Astrocyte (in vitro differentiated cells and primary cell): ENCODE measurements at regions not wholly inside any gene's neighbourhood (a gene's known extent, or its start where the extent isn't known, plus 50 kb on each side); places are given as distances from the start of the nearest gene placed in this dataset.

Experiments
- DNase-seq: peaks from one replicate; pipeline ENCODE4 v3.0.0-alpha.2; 2010; ENCODE audit warnings: low read depth
- FAIRE-seq: peaks from 2 replicates; lab custom pipeline; 2011; peaks lifted over from hg19 to GRCh38; lab: Jason Lieb, UNC
- H2AFZ ChIP-seq: 2 replicates; pipeline ENCODE4 v1.6.0; 2012; ENCODE audit warnings: low read depth, low read length, inconsistent platforms
- H3K27ac ChIP-seq: 2 replicates; pipeline ENCODE4 v1.5.1; 2011; ENCODE audit warnings: low read depth, low read length, inconsistent platforms
- H3K27me3 ChIP-seq: 2 replicates; pipeline ENCODE4 v1.6.0; 2011; ENCODE audit warnings: low read length, inconsistent platforms; ENCODE audit not compliant: insufficient read depth
- H3K36me3 ChIP-seq: 2 replicates; pipeline ENCODE4 v1.5.1; 2011; ENCODE audit warnings: low read length, inconsistent platforms; ENCODE audit not compliant: insufficient read depth
- H3K4me1 ChIP-seq: 2 replicates; pipeline ENCODE4 v1.5.1; 2011; ENCODE audit warnings: low read length, inconsistent platforms; ENCODE audit not compliant: insufficient read depth
- H3K4me2 ChIP-seq: 2 replicates; pipeline ENCODE4 v1.6.0; 2012; ENCODE audit warnings: low read length, inconsistent platforms
- H3K4me3 ChIP-seq: 2 replicates; pipeline ENCODE4 v1.5.1; 2011; ENCODE audit warnings: low read depth, mild to moderate bottlenecking, low read length, inconsistent platforms; ENCODE audit not compliant: insufficient read depth
- H3K79me2 ChIP-seq: 2 replicates; pipeline ENCODE4 v1.6.0; 2012; ENCODE audit warnings: mild to moderate bottlenecking, low read length, inconsistent platforms; ENCODE audit not compliant: insufficient read depth
- H3K9ac ChIP-seq: 2 replicates; pipeline ENCODE4 v1.6.0; 2012; ENCODE audit warnings: mild to moderate bottlenecking, low read length, inconsistent platforms
- H3K9me3 ChIP-seq: 2 replicates; pipeline ENCODE4 v1.5.1; 2012; ENCODE audit warnings: low read depth, mild to moderate bottlenecking, low read length, inconsistent platforms; ENCODE audit not compliant: insufficient read depth
- H4K20me1 ChIP-seq: 2 replicates; pipeline ENCODE4 v1.6.0; 2012; ENCODE audit warnings: low read length, inconsistent platforms; ENCODE audit not compliant: insufficient read depth
- H3K27ac Mint-ChIP-seq: one replicate; pipeline ENCODE4 v1.8.0; 2021; ENCODE audit warnings: mild to moderate bottlenecking, mixed read lengths; ENCODE audit not compliant: unreplicated experiment
- H3K27me3 Mint-ChIP-seq: one replicate; pipeline ENCODE4 v1.8.0; 2021; ENCODE audit warnings: low read depth, mixed read lengths; ENCODE audit not compliant: unreplicated experiment
- H3K36me3 Mint-ChIP-seq: one replicate; pipeline ENCODE4 v1.8.0; 2021; ENCODE audit warnings: low read depth, mixed read lengths; ENCODE audit not compliant: unreplicated experiment
- H3K4me1 Mint-ChIP-seq: one replicate; pipeline ENCODE4 v1.8.0; 2021; ENCODE audit warnings: low read depth, mixed read lengths; ENCODE audit not compliant: unreplicated experiment
- H3K4me3 Mint-ChIP-seq: one replicate; pipeline ENCODE4 v1.8.0; 2021; ENCODE audit warnings: mild to moderate bottlenecking, moderate library complexity, mixed read lengths; ENCODE audit not compliant: unreplicated experiment
- H3K9me3 Mint-ChIP-seq: one replicate; pipeline ENCODE4 v1.8.0; 2021; ENCODE audit warnings: mild to moderate bottlenecking, mixed read lengths; ENCODE audit not compliant: unreplicated experiment
- EZH2 ChIP-seq: IDR thresholded peaks from 2 replicates; pipeline ENCODE4 v1.6.1; 2012; ENCODE audit warnings: mild to moderate bottlenecking, low read length, inconsistent platforms; ENCODE audit not compliant: insufficient read depth
- TF ChIP-seq, protein P1 (sequence below): IDR thresholded peaks from 2 replicates; pipeline ENCODE4 v1.5.1; 2011; ENCODE audit warnings: low read depth, mild to moderate bottlenecking, inconsistent platforms, low read length, moderate library complexity; ENCODE audit not compliant: insufficient read depth

GRCh38 chr1:232247669-232248068 is 382.3 kb downstream of the SIPA1L2 start:
- no peak overlapping the region for H3K4me3 Mint-ChIP-seq
- peaks cover 3% of the 10 kb centered on the region for H3K9me3 Mint-ChIP-seq
- Histone ChIP-seq H3K36me3 (no peaks in the 10 kb centered on the region), H3K4me1 (no peaks in the 10 kb centered on the region), H3K27me3 (no peaks in the 10 kb centered on the region), H3K4me2 (no peak overlapping the region), H4K20me1 (no peaks in the 10 kb centered on the region), H3K27ac (no peak overlapping the region), H3K4me3 (no peak overlapping the region), H2AFZ (no peak overlapping the region), H3K9me3 (no peaks in the 10 kb centered on the region), H3K79me2 (no peaks in the 10 kb centered on the region), H3K9ac (no peak overlapping the region)
- no peak for FAIRE-seq
- TF ChIP-seq EZH2 = no peak
- TF ChIP-seq, protein P1, sequence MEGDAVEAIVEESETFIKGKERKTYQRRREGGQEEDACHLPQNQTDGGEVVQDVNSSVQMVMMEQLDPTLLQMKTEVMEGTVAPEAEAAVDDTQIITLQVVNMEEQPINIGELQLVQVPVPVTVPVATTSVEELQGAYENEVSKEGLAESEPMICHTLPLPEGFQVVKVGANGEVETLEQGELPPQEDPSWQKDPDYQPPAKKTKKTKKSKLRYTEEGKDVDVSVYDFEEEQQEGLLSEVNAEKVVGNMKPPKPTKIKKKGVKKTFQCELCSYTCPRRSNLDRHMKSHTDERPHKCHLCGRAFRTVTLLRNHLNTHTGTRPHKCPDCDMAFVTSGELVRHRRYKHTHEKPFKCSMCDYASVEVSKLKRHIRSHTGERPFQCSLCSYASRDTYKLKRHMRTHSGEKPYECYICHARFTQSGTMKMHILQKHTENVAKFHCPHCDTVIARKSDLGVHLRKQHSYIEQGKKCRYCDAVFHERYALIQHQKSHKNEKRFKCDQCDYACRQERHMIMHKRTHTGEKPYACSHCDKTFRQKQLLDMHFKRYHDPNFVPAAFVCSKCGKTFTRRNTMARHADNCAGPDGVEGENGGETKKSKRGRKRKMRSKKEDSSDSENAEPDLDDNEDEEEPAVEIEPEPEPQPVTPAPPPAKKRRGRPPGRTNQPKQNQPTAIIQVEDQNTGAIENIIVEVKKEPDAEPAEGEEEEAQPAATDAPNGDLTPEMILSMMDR = no peak
- H3K36me3 Mint-ChIP-seq = no peaks in the 10 kb centered on the region
- no peak for DNase-seq
- H3K4me1 Mint-ChIP-seq = peaks cover 14% of the 10 kb centered on the region
- no peak overlapping the region for H3K27ac Mint-ChIP-seq
- peaks cover 50% of the 10 kb centered on the region for H3K27me3 Mint-ChIP-seq

GRCh38 chr1:232244426-232244825 is 385.5 kb downstream of the SIPA1L2 start:
- Mint-ChIP-seq H3K27me3 (peaks cover 39% of the 10 kb centered on the region), H3K27ac (no peak overlapping the region)
- TF ChIP-seq EZH2 = no peak
- TF ChIP-seq, protein P1 = no peak

GRCh38 chr1:232239998-232240397 is 389.9 kb downstream of the SIPA1L2 start:
- H3K4me2 ChIP-seq = no peak overlapping the region
- no peak overlapping the region for H3K4me3 ChIP-seq
- H4K20me1 ChIP-seq = no peaks in the 10 kb centered on the region
- no peaks in the 10 kb centered on the region for H3K4me1 Mint-ChIP-seq
- no peaks in the 10 kb centered on the region for H3K4me1 ChIP-seq
- peaks cover 20% of the 10 kb centered on the region for H3K27me3 Mint-ChIP-seq
- no peak overlapping the region for H3K27ac Mint-ChIP-seq
- TF ChIP-seq, protein P1 = no peak
- TF ChIP-seq EZH2 = no peak
- no peak overlapping the region for H3K27ac ChIP-seq
- H3K27me3 ChIP-seq = no peaks in the 10 kb centered on the region
- DNase-seq (no peak), FAIRE-seq (no peak)
- no peaks in the 10 kb centered on the region for H3K9me3 ChIP-seq
- H3K9me3 Mint-ChIP-seq = peaks cover 3% of the 10 kb centered on the region
- H3K36me3 ChIP-seq = no peaks in the 10 kb centered on the region
- no peaks in the 10 kb centered on the region for H3K79me2 ChIP-seq
- no peak overlapping the region for H2AFZ ChIP-seq
- H3K9ac ChIP-seq = no peak overlapping the region
- H3K4me3 Mint-ChIP-seq = no peak overlapping the region
- no peaks in the 10 kb centered on the region for H3K36me3 Mint-ChIP-seq

More at GRCh38 chr1:232244426-232244825, 385.5 kb downstream of the SIPA1L2 start:
- Histone ChIP-seq H3K4me1 (no peaks in the 10 kb centered on the region), H3K4me3 (no peak overlapping the region), H3K36me3 (no peaks in the 10 kb centered on the region), H3K4me2 (no peak overlapping the region), H3K9me3 (no peaks in the 10 kb centered on the region), H4K20me1 (no peaks in the 10 kb centered on the region), H3K27ac (no peak overlapping the region), H2AFZ (no peak overlapping the region), H3K79me2 (no peaks in the 10 kb centered on the region), H3K9ac (no peak overlapping the region), H3K27me3 (no peaks in the 10 kb centered on the region)
- Mint-ChIP-seq H3K4me1 (peaks cover 8% of the 10 kb centered on the region), H3K36me3 (no peaks in the 10 kb centered on the region), H3K9me3 (peaks cover 3% of the 10 kb centered on the region), H3K4me3 (no peak overlapping the region)
- FAIRE-seq (no peak), DNase-seq (no peak)
